ENCODE measurements at regions not wholly inside any gene's neighbourhood (a gene's known extent, or its start where the extent isn't known, plus 50 kb on each side); places are given as distances from the start of the nearest gene placed in this dataset.

- TF ChIP-seq CTCF (IDR thresholded peaks at IDR 0.05; ENCODE audit: insufficient read depth, low read length) (no peak), POLR2AphosphoS5 (IDR thresholded peaks at IDR 0.05; ENCODE audit: low read depth) (no peak)
These were observed 134.0 kb upstream of the MYO10 start for GRCh38 chr5:17069995-17070511.

Measured in HL-60 (cell line).